Uterus (tissue), 3 donors: ENCODE measurements at regions not wholly inside any gene's neighbourhood (a gene's known extent, or its start where the extent isn't known, plus 50 kb on each side); places are given as distances from the start of the nearest gene placed in this dataset.

Experiments used
- DNase-seq, 2 donors: peaks; one replicate each; pipeline ENCODE4 v3.0.0-alpha.2; 2019 to 2020
- H3K27ac ChIP-seq, 2 donors: fragments of 200-600 bp; sonication (generic); 1 replicate in 1 of 2; 2 replicates in 1 of 2; pipeline ENCODE4 v1.5.1; 2016 to 2018
- H3K27me3 ChIP-seq, 2 donors: fragments of 200-600 bp; sonication (generic); one replicate each; pipeline ENCODE4 v1.5.1; 2018 to 2019; ENCODE audit warnings: control low read depth in 1 of 2
- H3K36me3 ChIP-seq, 2 donors: fragments of 200-600 bp; sonication (generic); one replicate each; pipeline ENCODE4 v1.5.1; 2019; ENCODE audit warnings: control low read depth in 1 of 2
- H3K4me1 ChIP-seq, 2 donors: fragments of 200-600 bp; sonication (generic); one replicate each; pipeline ENCODE4 v1.5.1; 2018 to 2019; ENCODE audit warnings: control low read depth in 1 of 2
- H3K4me3 ChIP-seq, 2 donors: fragments of 200-600 bp; sonication (generic); 1 replicate in 1 of 2; 2 replicates in 1 of 2; pipeline ENCODE4 v1.5.1; 2018 to 2019; ENCODE audit warnings: mild to moderate bottlenecking in 1 of 2
- H3K9me3 ChIP-seq, 2 donors: fragments of 200-600 bp; sonication (generic); one replicate each; pipeline ENCODE4 v1.5.1; 2019; ENCODE audit warnings: control low read depth in 1 of 2
- POLR2A ChIP-seq, 2 donors: fragments of 450-650 bp; IDR thresholded peaks; one replicate each; pipeline ENCODE4 v1.6.1; 2016; ENCODE audit warnings: antibody characterized with exemption in 2 of 2, mild to moderate bottlenecking in 1 of 2, moderate library complexity in 1 of 2
- intact Hi-C: fragments of 100-400 bp; cut with DNase I; formaldehyde crosslinking; loops from one replicate; pipeline ENCODE4 v1.15.1; 2023; ENCODE audit warnings: low total_unique reads
- TF ChIP-seq, protein P1 (sequence below), 4 experiments: fragments of 200-600 bp in 2 of 4; fragments of 450-650 bp in 2 of 4; sonication (generic) in 2 of 4; IDR thresholded peaks; one replicate each; pipeline ENCODE4 v1.5.1; 2016 to 2019; ENCODE audit warnings: antibody characterized with exemption in 4 of 4, mild to moderate bottlenecking in 2 of 4, moderate library complexity in 1 of 4
- donor health status: DM: yes; HTN: yes; CAD: no.

DNA sequence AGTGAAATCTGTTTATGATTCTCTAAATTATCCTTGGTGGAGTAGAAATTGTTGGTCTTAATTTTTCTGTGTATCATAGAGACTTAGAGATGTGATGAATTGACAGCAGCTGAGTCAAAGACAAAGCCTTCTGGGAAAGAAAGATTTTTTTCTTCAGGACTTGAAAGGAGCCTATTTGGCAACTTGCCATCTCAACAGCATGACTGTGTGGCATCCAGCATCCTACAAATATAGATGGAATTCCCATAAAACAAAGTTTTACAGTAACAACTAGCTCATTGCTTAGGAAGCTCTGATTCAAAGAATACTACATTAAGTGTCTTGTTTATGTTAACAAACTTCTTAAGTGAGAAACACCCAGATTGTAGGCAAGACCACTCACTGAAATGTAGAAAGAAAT, 79.2 kb upstream of the SETBP1 start:
- Histone ChIP-seq H3K9me3 (no peaks in the 10 kb centered on the region), H3K27ac (no peak overlapping the region), H3K36me3 (no peaks in the 10 kb centered on the region), H3K4me3 (no peak overlapping the region), H3K4me1 (no peaks in the 10 kb centered on the region), H3K27me3 (no peaks in the 10 kb centered on the region)
- TF ChIP-seq, protein P1, sequence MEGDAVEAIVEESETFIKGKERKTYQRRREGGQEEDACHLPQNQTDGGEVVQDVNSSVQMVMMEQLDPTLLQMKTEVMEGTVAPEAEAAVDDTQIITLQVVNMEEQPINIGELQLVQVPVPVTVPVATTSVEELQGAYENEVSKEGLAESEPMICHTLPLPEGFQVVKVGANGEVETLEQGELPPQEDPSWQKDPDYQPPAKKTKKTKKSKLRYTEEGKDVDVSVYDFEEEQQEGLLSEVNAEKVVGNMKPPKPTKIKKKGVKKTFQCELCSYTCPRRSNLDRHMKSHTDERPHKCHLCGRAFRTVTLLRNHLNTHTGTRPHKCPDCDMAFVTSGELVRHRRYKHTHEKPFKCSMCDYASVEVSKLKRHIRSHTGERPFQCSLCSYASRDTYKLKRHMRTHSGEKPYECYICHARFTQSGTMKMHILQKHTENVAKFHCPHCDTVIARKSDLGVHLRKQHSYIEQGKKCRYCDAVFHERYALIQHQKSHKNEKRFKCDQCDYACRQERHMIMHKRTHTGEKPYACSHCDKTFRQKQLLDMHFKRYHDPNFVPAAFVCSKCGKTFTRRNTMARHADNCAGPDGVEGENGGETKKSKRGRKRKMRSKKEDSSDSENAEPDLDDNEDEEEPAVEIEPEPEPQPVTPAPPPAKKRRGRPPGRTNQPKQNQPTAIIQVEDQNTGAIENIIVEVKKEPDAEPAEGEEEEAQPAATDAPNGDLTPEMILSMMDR (IDR thresholded peaks at IDR 0.05), result no peak
- TF ChIP-seq POLR2A (IDR thresholded peaks at IDR 0.05), result no peak
- no peak for DNase-seq
- intact Hi-C loops, result no loop called here

DNA sequence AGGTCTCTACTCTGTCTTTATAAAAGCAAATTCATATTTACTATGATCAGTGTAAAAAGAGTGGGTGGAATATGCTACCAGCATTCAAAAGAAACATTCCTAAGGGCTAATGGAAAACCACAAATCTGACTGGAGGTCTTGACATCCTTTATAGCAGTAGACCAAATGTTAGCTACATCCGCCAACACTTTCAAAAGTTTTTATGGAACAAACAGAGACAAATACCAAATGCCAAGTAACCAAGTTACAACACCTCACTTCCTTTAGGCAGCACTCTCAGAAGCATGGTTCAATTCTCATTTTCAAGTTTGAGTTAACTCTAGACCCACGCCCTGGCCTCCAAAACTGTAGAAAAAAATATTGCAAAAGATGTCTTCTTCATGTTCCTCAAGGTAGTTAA, 78.3 kb upstream of the SETBP1 start:
- Histone ChIP-seq H3K9me3 (no peaks in the 10 kb centered on the region), H3K27ac (no peak overlapping the region), H3K36me3 (no peaks in the 10 kb centered on the region)

DNA sequence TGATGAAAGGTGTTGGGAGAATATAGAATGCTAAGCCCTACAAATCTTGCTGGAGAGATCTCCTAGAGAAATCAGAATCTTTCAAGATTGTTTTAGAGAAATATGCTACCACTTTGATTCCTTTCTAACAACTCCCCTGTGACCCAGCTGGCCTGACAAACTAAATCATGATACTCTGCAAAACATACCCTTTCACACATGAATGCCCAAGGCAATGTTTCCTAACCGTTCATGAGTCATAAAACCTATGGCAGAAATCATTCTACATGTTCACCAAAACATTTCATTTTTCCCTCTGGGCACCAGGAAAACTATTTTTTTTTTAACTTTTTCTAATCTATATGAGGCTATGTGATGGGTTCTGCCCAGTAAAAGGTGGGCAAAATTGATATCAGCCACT, 77.8 kb upstream of the SETBP1 start:
- Histone ChIP-seq H3K9me3 (no peaks in the 10 kb centered on the region), H3K4me3 (no peak overlapping the region), H3K4me1 (no peaks in the 10 kb centered on the region), H3K27me3 (no peaks in the 10 kb centered on the region), H3K27ac (no peak overlapping the region), H3K36me3 (no peaks in the 10 kb centered on the region)
- intact Hi-C loops, result no loop called here
- TF ChIP-seq POLR2A (IDR thresholded peaks at IDR 0.05), result no peak
- DNase-seq, result no peak

More for the DNA sequence above, 78.3 kb upstream of the SETBP1 start:
- TF ChIP-seq, protein P1 (IDR thresholded peaks at IDR 0.05), result no peak
- TF ChIP-seq POLR2A (IDR thresholded peaks at IDR 0.05), result no peak
- H3K4me3 ChIP-seq, result no peak overlapping the region
- intact Hi-C loops, result no loop called here
- no peak for DNase-seq
- H3K4me1 ChIP-seq, result no peaks in the 10 kb centered on the region
- H3K27me3 ChIP-seq, result no peaks in the 10 kb centered on the region

DNA sequence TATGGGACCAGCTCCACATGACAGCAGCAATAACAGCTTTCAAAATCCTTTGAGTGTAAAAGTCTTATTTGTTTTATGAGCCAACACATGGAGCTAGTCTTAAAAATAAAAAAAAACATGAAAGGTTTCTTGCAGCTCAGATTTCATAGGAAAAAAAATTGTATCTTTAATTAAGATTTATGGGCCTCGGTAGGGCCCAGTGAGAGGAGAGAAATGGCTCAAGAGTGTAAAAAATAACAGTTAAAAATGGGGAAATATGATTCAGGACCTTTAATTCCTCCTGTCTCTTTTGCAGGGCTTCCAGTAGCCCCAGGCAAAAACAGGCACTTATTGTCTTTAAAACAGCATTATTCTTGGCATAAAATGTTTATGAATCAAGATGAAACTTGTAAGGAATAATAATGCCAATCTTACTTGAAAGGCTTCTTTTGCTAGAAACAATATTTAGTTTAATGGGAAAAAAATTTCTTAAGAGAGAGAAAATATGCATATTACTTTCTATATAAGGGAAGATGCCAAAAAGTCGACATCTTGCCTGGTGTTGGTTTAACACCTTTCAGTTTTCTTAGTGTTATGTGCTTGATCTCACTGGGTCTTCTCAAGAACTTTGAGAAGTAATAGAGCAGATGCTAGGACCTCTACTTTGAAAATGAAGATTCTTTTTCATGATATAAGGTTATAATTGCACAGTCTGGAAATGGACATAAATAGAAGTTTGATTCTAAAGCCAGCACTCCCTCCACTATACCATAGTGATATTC, 71.3 kb upstream of the SETBP1 start:
- no peak for DNase-seq
- TF ChIP-seq, protein P1 (IDR thresholded peaks at IDR 0.05), result no peak
- TF ChIP-seq POLR2A (IDR thresholded peaks at IDR 0.05), result no peak
- intact Hi-C loops, result no loop called here
- Histone ChIP-seq H3K4me1 (no peaks in the 10 kb centered on the region), H3K36me3 (no peaks in the 10 kb centered on the region), H3K27me3 (no peaks in the 10 kb centered on the region), H3K27ac (no peak overlapping the region), H3K4me3 (no peak overlapping the region), H3K9me3 (no peaks in the 10 kb centered on the region)

DNA sequence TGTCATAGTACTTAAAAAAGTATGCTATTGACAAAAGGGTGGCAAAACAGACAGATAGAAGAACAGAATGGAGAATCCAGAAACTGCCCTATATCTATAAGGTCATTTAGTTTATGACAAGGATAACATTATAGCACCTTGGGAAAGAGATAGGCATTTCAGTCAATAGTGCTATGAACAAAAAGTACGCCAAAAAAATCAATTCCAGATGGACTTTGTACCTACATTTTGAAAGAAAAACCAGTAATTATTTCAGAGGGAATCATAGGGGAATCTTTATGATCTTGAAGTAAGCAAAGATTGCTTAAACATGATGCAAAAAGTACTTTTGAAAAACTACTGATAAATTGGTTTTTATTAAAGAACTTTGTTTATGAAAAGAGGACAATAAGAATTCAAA, 59.9 kb upstream of the SETBP1 start:
- TF ChIP-seq, protein P1 (IDR thresholded peaks at IDR 0.05), result no peak
- TF ChIP-seq POLR2A (IDR thresholded peaks at IDR 0.05), result no peak
- Histone ChIP-seq H3K27ac (no peak overlapping the region), H3K27me3 (no peaks in the 10 kb centered on the region), H3K4me3 (no peak overlapping the region), H3K9me3 (peaks cover 0 to 8% of the 10 kb centered on the region in 2 donors), H3K36me3 (no peaks in the 10 kb centered on the region), H3K4me1 (no peaks in the 10 kb centered on the region)
- intact Hi-C loops, result no loop called here
- DNase-seq, result no peak
